ENCODE measurements at regions not wholly inside any gene's neighbourhood (a gene's known extent, or its start where the extent isn't known, plus 50 kb on each side); places are given as distances from the start of the nearest gene placed in this dataset.

DNA sequence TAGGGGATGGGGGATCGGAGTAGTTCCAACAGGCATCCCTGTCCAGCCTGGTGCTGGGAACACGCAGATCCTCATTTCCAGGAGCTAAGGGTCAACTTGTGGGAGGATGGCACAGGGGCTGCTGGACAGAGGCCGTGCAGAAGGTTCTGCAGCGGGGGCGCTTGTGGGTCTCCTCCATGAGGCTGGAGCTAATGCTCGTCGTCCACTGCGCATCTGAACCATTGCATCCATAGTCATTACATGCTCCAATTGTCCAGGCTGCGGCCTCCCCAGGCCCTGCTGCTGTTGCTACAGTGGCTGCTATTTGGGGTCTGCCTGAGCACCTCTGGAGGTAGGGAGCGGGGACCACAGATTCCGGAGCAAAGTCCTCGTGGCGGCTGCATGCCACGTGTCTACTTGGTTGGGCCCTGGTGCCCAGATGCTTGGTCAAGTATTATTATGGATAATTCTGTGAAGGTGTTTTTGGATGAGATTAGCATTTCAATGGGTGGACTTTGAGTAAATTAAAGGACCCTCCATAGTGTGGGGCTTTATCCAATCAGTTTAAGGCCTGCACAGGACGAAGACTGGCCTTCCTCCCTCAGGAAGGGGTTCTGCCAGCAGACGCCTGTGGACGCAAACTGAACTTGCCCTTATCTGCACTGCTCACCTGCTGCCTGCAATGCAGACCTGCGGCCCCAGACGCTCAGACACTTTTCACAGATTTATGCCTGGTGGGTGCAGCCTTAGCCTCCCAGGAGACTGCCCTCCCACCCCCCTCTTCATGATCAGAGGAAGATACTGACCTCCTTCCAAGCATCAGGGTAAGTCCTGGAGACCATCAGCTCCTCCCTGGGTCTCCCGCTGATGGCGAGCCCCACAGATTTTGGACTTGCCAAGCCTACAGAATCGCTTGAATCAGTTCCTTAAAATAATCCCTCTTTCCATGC lies 127.5 kb upstream of the IRX4 start:
- no peak for TF ChIP-seq ZFX (IDR thresholded peaks at IDR 0.05; ENCODE audit: borderline replicate concordance)
- TF ChIP-seq, protein P1, sequence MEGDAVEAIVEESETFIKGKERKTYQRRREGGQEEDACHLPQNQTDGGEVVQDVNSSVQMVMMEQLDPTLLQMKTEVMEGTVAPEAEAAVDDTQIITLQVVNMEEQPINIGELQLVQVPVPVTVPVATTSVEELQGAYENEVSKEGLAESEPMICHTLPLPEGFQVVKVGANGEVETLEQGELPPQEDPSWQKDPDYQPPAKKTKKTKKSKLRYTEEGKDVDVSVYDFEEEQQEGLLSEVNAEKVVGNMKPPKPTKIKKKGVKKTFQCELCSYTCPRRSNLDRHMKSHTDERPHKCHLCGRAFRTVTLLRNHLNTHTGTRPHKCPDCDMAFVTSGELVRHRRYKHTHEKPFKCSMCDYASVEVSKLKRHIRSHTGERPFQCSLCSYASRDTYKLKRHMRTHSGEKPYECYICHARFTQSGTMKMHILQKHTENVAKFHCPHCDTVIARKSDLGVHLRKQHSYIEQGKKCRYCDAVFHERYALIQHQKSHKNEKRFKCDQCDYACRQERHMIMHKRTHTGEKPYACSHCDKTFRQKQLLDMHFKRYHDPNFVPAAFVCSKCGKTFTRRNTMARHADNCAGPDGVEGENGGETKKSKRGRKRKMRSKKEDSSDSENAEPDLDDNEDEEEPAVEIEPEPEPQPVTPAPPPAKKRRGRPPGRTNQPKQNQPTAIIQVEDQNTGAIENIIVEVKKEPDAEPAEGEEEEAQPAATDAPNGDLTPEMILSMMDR (IDR thresholded peaks at IDR 0.05): no peak
- H3K27ac ChIP-seq: no peak overlapping the region

GRCh38 chr5:2008851-2009629 lies 126.3 kb upstream of the IRX4 start:
- TF ChIP-seq, protein P1 (IDR thresholded peaks at IDR 0.05): no peak
- TF ChIP-seq ZFX (IDR thresholded peaks at IDR 0.05; ENCODE audit: borderline replicate concordance): no peak
- H3K27ac ChIP-seq: no peak overlapping the region

- TF ChIP-seq, protein P1 (IDR thresholded peaks at IDR 0.05): no peak
- no peak for TF ChIP-seq ZFX (IDR thresholded peaks at IDR 0.05; ENCODE audit: borderline replicate concordance)
- no peak overlapping the region for H3K27ac ChIP-seq
These were observed 125.3 kb upstream of the IRX4 start for GRCh38 chr5:2007878-2008501.

GRCh38 chr5:2007496-2007877 lies 124.8 kb upstream of the IRX4 start:
- no peak overlapping the region for H3K27ac ChIP-seq
- TF ChIP-seq, protein P1 (IDR thresholded peaks at IDR 0.05): no peak
- TF ChIP-seq ZFX (IDR thresholded peaks at IDR 0.05; ENCODE audit: borderline replicate concordance): no peak

GRCh38 chr5:2006971-2007291 lies 124.2 kb upstream of the IRX4 start:
- TF ChIP-seq, protein P1 (IDR thresholded peaks at IDR 0.05): no peak
- TF ChIP-seq ZFX (IDR thresholded peaks at IDR 0.05; ENCODE audit: borderline replicate concordance): no peak
- no peak overlapping the region for H3K27ac ChIP-seq

GRCh38 chr5:2006193-2006970 lies 123.7 kb upstream of the IRX4 start:
- H3K27ac ChIP-seq: no peak overlapping the region
- no peak for TF ChIP-seq ZFX (IDR thresholded peaks at IDR 0.05; ENCODE audit: borderline replicate concordance)
- TF ChIP-seq, protein P1 (IDR thresholded peaks at IDR 0.05): no peak
